GM10248 (cell line): ENCODE measurements at regions not wholly inside any gene's neighbourhood (a gene's known extent, or its start where the extent isn't known, plus 50 kb on each side); places are given as distances from the start of the nearest gene placed in this dataset.

Experiments
- CTCF ChIA-PET: fragments of 300-600 bp; sonication (Branson Sonifier 250); formaldehyde crosslinking; extraction: SDS; loops from one replicate; lab custom pipeline; 2021; ENCODE audit warnings: antibody characterized with exemption; lab: Yijun Ruan, JAX
- POLR2A ChIA-PET: fragments of 350-650 bp; sonication (Branson Sonifier 250); formaldehyde crosslinking; extraction: SDS; loops from one replicate; lab custom pipeline; 2020; ENCODE audit warnings: antibody characterized with exemption; lab: Yijun Ruan, JAX
- DNase-seq: peaks from one replicate; pipeline ENCODE4 v3.0.0; 2012; ENCODE audit errors: extremely low spot score
- CTCF ChIP-seq: IDR thresholded peaks from 2 replicates; pipeline ENCODE4 v1.5.1; 2012; ENCODE audit warnings: mild to moderate bottlenecking, low read depth; ENCODE audit errors: extremely low read depth, missing control alignments, control extremely low read depth

DNA sequence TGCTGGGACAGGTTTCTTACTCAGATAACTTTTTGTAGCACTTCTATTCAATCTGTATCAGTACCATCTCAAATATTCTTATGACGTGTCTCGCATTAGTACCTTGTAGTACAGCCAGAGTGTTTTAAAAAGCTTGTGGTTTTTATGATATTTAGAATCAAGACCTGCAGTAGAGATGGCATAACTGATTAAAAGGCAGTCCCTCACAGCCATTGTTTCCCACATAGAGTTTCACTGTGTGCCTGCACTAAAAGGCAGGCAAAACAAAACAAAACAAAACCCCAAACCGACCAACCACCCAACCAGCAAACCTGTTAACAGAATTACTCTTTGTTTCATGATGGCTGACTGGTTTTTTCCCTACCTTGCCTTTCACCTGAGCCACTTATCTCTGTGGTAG, 221.3 kb upstream of the DGKB start:
- DNase-seq: no peak
- ChIA-PET CTCF (interaction anchor here (1.0 kb wide), 1 partner anchor 8 kb away, joined by 3 read pairs; no protein-coding TSS in a partner anchor), POLR2A (no interaction called here)
- no peak for TF ChIP-seq CTCF

- TF ChIP-seq CTCF: no peak
- ChIA-PET CTCF (no interaction called here), POLR2A (no interaction called here)
- no peak for DNase-seq
Observed at GRCh38 chr7:15113752-15114151, 211.2 kb upstream of the DGKB start.

GRCh38 chr7:15105711-15106110, 203.2 kb upstream of the DGKB start:
- POLR2A ChIA-PET: no interaction called here
- DNase-seq: no peak
- no peak for TF ChIP-seq CTCF
- CTCF ChIA-PET: no interaction called here

GRCh38 chr7:15104411-15105092, 202.0 kb upstream of the DGKB start:
- TF ChIP-seq CTCF: no peak
- CTCF ChIA-PET: no interaction called here
- no peak for DNase-seq
- POLR2A ChIA-PET: no interaction called here

- POLR2A ChIA-PET: no interaction called here
- no peak for TF ChIP-seq CTCF
- CTCF ChIA-PET: interaction anchor here (1.7 kb wide), 1 partner anchor 12 kb away, joined by 4 read pairs; no protein-coding TSS in a partner anchor
- no peak for DNase-seq
Observed at GRCh38 chr7:15099074-15099473, 196.5 kb upstream of the DGKB start.

DNA sequence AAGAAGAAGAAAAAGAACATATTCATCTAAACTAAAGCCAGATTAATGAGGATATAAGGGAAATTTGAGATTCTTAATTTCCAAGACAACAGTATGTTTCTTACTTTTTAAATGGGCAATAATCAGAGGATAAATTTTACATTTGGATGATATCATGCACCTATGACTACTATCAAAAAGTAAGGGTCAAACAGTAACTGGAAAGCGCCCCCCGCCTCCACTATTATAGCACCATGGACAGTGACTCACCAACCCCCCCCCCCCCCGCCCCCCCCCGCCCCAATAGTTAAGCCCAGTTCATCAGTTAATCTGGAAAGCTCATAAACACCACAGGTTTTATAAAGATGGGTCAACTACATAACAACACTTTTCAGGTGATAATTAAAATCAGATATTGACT, 194.3 kb upstream of the DGKB start:
- DNase-seq: no peak
- TF ChIP-seq CTCF: no peak
- ChIA-PET POLR2A (no interaction called here), CTCF (no interaction called here)

DNA sequence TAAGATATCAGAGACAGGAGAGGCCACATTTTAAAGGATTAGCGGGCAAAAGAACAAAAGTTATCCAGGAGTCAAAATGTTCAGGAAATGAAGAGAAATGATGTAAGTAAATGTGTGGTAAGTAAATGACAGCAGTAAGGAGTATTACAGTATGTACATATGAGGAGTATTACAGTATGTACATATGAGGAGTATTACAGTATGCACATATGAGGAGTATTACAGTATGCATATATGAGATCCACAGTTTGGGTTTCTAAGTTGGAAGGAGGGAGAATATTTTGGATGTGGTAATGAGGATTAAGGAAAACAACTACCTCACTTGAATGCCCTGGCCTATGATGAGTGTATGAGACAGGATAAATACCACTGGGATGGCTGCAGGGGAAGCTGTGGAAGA, 192.4 kb upstream of the DGKB start:
- POLR2A ChIA-PET: no interaction called here
- no peak for DNase-seq
- TF ChIP-seq CTCF: no peak
- CTCF ChIA-PET: no interaction called here
